ENCODE measurements at regions not wholly inside any gene's neighbourhood (a gene's known extent, or its start where the extent isn't known, plus 50 kb on each side); places are given as distances from the start of the nearest gene placed in this dataset.

DNA sequence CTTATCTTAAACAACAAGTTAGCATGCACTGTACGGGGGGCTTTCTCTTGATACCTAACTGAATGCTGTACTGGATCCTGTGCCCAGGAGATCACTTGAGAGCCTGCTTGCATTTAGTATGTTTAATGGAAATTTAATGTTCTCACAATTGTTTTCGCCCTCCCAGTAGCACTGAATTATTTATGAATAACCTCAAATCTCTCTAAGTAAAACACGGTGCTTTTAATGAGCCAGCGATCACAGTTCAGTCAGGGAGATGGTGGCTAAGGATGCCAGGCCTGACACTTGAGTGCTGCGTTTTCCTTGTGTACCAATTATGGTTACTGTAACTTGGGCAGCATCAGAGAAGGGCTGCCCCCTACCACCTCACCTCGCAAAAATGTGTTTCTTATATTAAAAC, 115.5 kb upstream of the ADARB2 start:
- no peak for DNase-seq

DNA sequence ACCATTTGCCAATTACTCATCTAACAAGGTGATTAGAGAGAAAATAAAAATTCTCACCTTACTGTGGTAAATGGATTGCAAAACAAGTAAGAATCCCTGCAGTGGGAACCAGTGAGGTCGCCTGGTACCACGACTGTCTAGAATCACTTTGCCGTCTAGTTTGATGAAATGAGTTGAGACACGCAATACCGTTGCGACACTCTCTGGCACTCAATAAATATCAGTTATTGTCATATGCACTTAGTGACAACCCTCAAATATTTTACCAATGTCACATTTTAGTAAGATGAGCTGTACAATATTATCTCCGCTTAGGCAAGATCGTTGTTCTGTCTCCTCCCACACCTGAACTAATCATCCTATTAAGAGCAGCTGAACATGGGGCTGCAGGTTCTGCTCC, 114.4 kb upstream of the ADARB2 start:
- DNase-seq: no peak

GRCh38 chr10:1850971-1851527, 113.7 kb upstream of the ADARB2 start:
- no peak for DNase-seq

GRCh38 chr10:1847361-1847760, 110.0 kb upstream of the ADARB2 start:
- no peak for DNase-seq

DNA sequence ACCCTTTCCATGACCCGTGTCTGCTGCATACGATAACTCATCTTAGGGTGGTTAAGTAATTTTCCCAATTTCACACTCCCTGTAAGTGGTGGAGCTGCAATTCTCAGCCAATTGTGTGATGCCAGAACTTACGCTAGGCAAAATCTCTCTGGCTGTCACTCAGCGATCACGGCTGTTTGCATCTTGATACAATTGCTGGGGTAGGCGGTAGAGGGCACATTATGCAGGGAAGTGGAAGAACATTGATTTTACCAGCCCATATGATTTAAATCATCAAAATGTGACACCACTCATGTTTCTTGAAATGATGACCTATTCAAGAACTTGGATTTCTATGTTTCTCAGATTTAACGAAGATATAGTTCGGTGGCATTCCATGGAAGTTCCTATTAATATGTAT, 108.7 kb upstream of the ADARB2 start:
- DNase-seq: no peak

GRCh38 chr10:1841759-1842158, 104.4 kb upstream of the ADARB2 start:
- DNase-seq: no peak

DNA sequence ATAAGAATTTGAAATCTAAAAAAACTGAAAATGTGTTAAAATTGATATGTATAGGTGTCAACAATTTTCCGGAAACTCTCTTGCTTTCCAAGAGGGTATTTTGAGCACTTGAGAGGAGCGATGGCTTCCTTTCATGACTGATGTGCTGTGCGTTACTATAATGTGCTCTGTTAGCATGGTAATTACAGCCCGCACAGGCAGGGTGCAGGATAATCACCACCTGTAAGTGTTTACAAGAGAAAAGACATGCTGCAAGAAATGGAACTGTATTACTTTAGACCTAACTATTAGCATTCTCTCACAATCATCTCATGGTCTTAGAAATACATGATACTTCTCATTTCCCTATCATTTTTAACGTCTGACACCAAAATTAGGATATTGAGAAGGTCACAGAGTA, 92.4 kb upstream of the ADARB2 start:
- DNase-seq: no peak

DNA sequence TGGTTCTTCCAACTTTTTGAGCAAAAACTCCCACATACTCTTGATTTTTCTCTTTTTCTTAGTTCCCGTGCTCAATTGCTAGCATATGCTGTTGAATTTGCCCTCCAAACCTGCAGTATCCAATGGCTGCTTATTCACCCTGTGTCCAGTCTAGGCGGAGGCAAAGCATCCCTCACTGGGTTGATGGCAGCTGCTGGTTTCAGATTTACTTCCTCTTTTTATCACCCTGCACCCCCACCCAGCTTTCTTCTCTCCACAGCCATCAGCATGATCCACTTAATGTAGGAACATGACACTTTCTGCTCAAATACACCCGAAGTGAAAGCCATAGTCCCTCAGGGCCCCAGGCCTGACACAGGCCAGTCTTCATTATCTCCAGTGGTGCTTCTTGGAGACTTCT, 87.6 kb upstream of the ADARB2 start:
- DNase-seq: no peak

GRCh38 chr10:1814556-1814955, 77.2 kb upstream of the ADARB2 start:
- DNase-seq: no peak

GRCh38 chr10:1809139-1809741, 71.9 kb upstream of the ADARB2 start:
- no peak for DNase-seq

GRCh38 chr10:1807924-1808323, 70.6 kb upstream of the ADARB2 start:
- DNase-seq: no peak

- DNase-seq: no peak
These were observed 69.9 kb upstream of the ADARB2 start for GRCh38 chr10:1807196-1807595.

GRCh38 chr10:1802413-1802812, 65.1 kb upstream of the ADARB2 start:
- no peak for DNase-seq

GRCh38 chr10:1788401-1788800, 51.1 kb upstream of the ADARB2 start:
- DNase-seq: no peak
